Hepatocyte (in vitro differentiated cells): ENCODE measurements at regions not wholly inside any gene's neighbourhood (a gene's known extent, or its start where the extent isn't known, plus 50 kb on each side); places are given as distances from the start of the nearest gene placed in this dataset.

Source experiments
- DNase-seq: peaks from one replicate; pipeline ENCODE4 v3.0.0-alpha.2; 2016; ENCODE audit warnings: low spot score
- H2AFZ ChIP-seq: fragments of 200-600 bp; sonication (generic); 2 replicates; pipeline ENCODE4 v1.6.0; 2016; ENCODE audit warnings: antibody characterized with exemption, mild to moderate bottlenecking
- H3K27ac ChIP-seq: fragments of 200-600 bp; sonication (generic); 2 replicates; pipeline ENCODE4 v1.5.1; 2016; ENCODE audit warnings: mild to moderate bottlenecking
- H3K27me3 ChIP-seq: fragments of 200-600 bp; sonication (generic); 2 replicates; pipeline ENCODE4 v1.6.1; 2016
- H3K36me3 ChIP-seq: fragments of 200-600 bp; sonication (generic); replicated peaks from 2 replicates; pipeline ENCODE4 v1.5.1; 2016; ENCODE audit warnings: low read depth; ENCODE audit not compliant: insufficient read depth
- H3K4me1 ChIP-seq: fragments of 200-600 bp; sonication (generic); 2 replicates; pipeline ENCODE4 v1.5.1; 2016; ENCODE audit warnings: mild to moderate bottlenecking, moderate library complexity; ENCODE audit not compliant: insufficient read depth
- H3K4me2 ChIP-seq: fragments of 200-600 bp; sonication (generic); 2 replicates; pipeline ENCODE4 v1.6.0; 2016
- H3K4me3 ChIP-seq: fragments of 200-600 bp; sonication (generic); 2 replicates; pipeline ENCODE4 v1.5.1; 2016; ENCODE audit warnings: mild to moderate bottlenecking
- H3K79me2 ChIP-seq: fragments of 200-600 bp; sonication (generic); 2 replicates; pipeline ENCODE4 v1.6.0; 2017; ENCODE audit warnings: mild to moderate bottlenecking
- H3K9me2 ChIP-seq: fragments of 200-600 bp; sonication (generic); replicated peaks from 2 replicates; pipeline ENCODE4 v1.6.0; 2017; ENCODE audit warnings: mild to moderate bottlenecking; ENCODE audit not compliant: insufficient read depth
- H3K9me3 ChIP-seq: fragments of 200-600 bp; sonication (generic); 2 replicates; pipeline ENCODE4 v1.5.1; 2016; ENCODE audit warnings: low read depth, mild to moderate bottlenecking
- H4K20me1 ChIP-seq: fragments of 200-600 bp; sonication (generic); 2 replicates; pipeline ENCODE4 v1.6.0; 2016; ENCODE audit warnings: mild to moderate bottlenecking; ENCODE audit not compliant: insufficient read depth, poor library complexity, severe bottlenecking
- CTCF ChIP-seq: fragments of 200-600 bp; sonication (generic); IDR thresholded peaks from 2 replicates; pipeline ENCODE4 v1.5.1; 2016; ENCODE audit warnings: antibody characterized with exemption, mild to moderate bottlenecking; ENCODE audit not compliant: poor library complexity
- EZH2 ChIP-seq: fragments of 200-600 bp; sonication (generic); IDR thresholded peaks from 2 replicates; pipeline ENCODE4 v1.6.1; 2016; ENCODE audit warnings: antibody characterized with exemption, mild to moderate bottlenecking, borderline replicate concordance
- EZH2phosphoT487 ChIP-seq: fragments of 200-600 bp; sonication (generic); IDR thresholded peaks from one replicate; pipeline ENCODE4 v1.6.1; 2018; ENCODE audit warnings: antibody characterized with exemption, mild to moderate bottlenecking, low read depth, moderate library complexity; ENCODE audit not compliant: unreplicated experiment, severe bottlenecking
- WGBS: methylation state at CpG from one replicate; pipeline ENCODE4 v1.1.6; 2016; ENCODE audit warnings: low lambda C conversion rate; ENCODE audit errors: missing lambda C conversion rate; 5-methylcytosine and 5-hydroxymethylcytosine counted together

- TF ChIP-seq EZH2phosphoT487 (no peak), CTCF (no peak), EZH2 (no peak)
- DNase-seq: no peak
- WGBS: 67% methylated on average over 1 of the region's 1 CpG
These were observed 183.7 kb downstream of the ISL1 start for GRCh38 chr5:51566953-51567352.

GRCh38 chr5:51567636-51568035 lies 184.4 kb downstream of the ISL1 start:
- Histone ChIP-seq H3K79me2 (no peaks in the 10 kb centered on the region), H3K4me3 (no peak overlapping the region), H4K20me1 (no peaks in the 10 kb centered on the region), H3K27ac (no peak overlapping the region), H3K9me3 (no peaks in the 10 kb centered on the region), H3K4me1 (no peaks in the 10 kb centered on the region), H2AFZ (no peak overlapping the region), H3K27me3 (no peaks in the 10 kb centered on the region), H3K9me2 (no peaks in the 10 kb centered on the region), H3K4me2 (no peak overlapping the region), H3K36me3 (no peaks in the 10 kb centered on the region)
- TF ChIP-seq CTCF: no peak
- no peak for TF ChIP-seq EZH2
- no peak for TF ChIP-seq EZH2phosphoT487
- DNase-seq: no peak

More at GRCh38 chr5:51566953-51567352, 183.7 kb downstream of the ISL1 start:
- H3K27me3 ChIP-seq: no peaks in the 10 kb centered on the region
- H3K4me1 ChIP-seq: no peaks in the 10 kb centered on the region
- no peaks in the 10 kb centered on the region for H3K36me3 ChIP-seq
- H2AFZ ChIP-seq: no peak overlapping the region
- H3K27ac ChIP-seq: no peak overlapping the region
- H3K4me3 ChIP-seq: no peak overlapping the region
- no peak overlapping the region for H3K4me2 ChIP-seq
- no peaks in the 10 kb centered on the region for H3K9me3 ChIP-seq
- H3K9me2 ChIP-seq: no peaks in the 10 kb centered on the region
- H4K20me1 ChIP-seq: no peaks in the 10 kb centered on the region
- H3K79me2 ChIP-seq: no peaks in the 10 kb centered on the region

GRCh38 chr5:51573835-51574234 lies 190.6 kb downstream of the ISL1 start:
- Histone ChIP-seq H3K9me3 (no peaks in the 10 kb centered on the region), H3K9me2 (no peaks in the 10 kb centered on the region), H3K4me1 (no peaks in the 10 kb centered on the region), H2AFZ (no peak overlapping the region), H3K36me3 (no peaks in the 10 kb centered on the region), H4K20me1 (no peaks in the 10 kb centered on the region), H3K27ac (no peak overlapping the region), H3K79me2 (no peaks in the 10 kb centered on the region), H3K27me3 (no peaks in the 10 kb centered on the region), H3K4me3 (no peak overlapping the region), H3K4me2 (no peak overlapping the region)
- WGBS: 46% methylated on average over 5 of the region's 5 CpGs
- no peak for DNase-seq
- TF ChIP-seq EZH2: no peak
- TF ChIP-seq CTCF: no peak
- no peak for TF ChIP-seq EZH2phosphoT487

- H2AFZ ChIP-seq: no peak overlapping the region
- no peaks in the 10 kb centered on the region for H3K9me3 ChIP-seq
- no peaks in the 10 kb centered on the region for H3K9me2 ChIP-seq
- H3K27ac ChIP-seq: no peak overlapping the region
- no peak overlapping the region for H3K4me2 ChIP-seq
- no peaks in the 10 kb centered on the region for H4K20me1 ChIP-seq
- no peaks in the 10 kb centered on the region for H3K36me3 ChIP-seq
- H3K4me3 ChIP-seq: no peak overlapping the region
- no peak for DNase-seq
- 56% methylated on average over 3 of the region's 3 CpGs for WGBS
- H3K4me1 ChIP-seq: no peaks in the 10 kb centered on the region
- no peaks in the 10 kb centered on the region for H3K79me2 ChIP-seq
- TF ChIP-seq EZH2phosphoT487 (no peak), CTCF (no peak), EZH2 (no peak)
- no peaks in the 10 kb centered on the region for H3K27me3 ChIP-seq
These were observed 199.7 kb downstream of the ISL1 start for GRCh38 chr5:51582871-51583394.
